NOMO-1 treated with dmso at 0.1 percent for 144 hours (cell line): ENCODE measurements at regions not wholly inside any gene's neighbourhood (a gene's known extent, or its start where the extent isn't known, plus 50 kb on each side); places are given as distances from the start of the nearest gene placed in this dataset.

ENCODE experiments used
- DNase-seq: peaks from one replicate; lab custom pipeline; 2025; ENCODE audit not compliant: unreplicated experiment; lab: John Stamatoyannopoulos, UW

DNA sequence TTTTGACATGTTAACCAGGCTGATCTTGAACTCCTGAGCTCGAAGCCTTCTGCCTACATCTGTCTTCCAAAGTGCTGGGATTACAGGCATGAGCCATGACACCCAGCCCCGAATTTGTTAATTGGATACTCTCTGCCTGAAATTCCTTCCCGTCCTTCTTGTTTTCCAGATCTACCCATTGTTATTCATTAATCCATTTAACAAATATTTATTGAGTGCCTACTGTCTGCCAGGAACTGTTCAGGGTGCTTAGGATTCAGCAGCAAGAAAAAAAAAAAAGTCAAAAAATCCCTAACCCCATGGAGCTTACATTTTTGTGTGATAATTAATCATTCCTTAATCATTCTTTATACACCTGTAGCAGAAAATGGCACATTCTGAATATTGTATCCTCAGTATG is 206.8 kb upstream of the FOXD3 start:
- no peak for DNase-seq

DNA sequence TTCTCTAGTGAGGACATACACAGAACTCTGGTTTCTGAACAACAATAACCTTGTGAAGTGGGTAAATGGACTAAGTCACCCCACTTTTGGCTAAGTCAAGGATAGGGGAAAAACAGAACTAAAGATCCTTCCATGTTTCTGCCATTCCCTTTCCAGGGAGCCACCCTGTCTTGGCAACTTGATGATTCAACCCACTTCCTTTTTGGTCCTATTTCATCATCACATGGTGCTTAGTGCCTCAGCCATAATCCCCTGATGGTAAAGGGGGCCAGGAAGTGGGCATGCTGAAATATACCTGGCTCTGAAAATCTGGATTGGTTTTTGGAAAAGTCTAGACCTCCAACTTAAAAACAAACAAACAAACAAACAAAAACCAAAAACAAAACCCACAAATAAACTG is 206.4 kb upstream of the FOXD3 start:
- DNase-seq = no peak

GRCh38 chr1:63119575-63120155 is 202.7 kb upstream of the FOXD3 start:
- no peak for DNase-seq

- DNase-seq = no peak
Observed at GRCh38 chr1:63122079-63122478, 200.3 kb upstream of the FOXD3 start.

GRCh38 chr1:63124666-63125191 is 197.6 kb upstream of the FOXD3 start:
- peak; percentile 11 for DNase-seq

DNA sequence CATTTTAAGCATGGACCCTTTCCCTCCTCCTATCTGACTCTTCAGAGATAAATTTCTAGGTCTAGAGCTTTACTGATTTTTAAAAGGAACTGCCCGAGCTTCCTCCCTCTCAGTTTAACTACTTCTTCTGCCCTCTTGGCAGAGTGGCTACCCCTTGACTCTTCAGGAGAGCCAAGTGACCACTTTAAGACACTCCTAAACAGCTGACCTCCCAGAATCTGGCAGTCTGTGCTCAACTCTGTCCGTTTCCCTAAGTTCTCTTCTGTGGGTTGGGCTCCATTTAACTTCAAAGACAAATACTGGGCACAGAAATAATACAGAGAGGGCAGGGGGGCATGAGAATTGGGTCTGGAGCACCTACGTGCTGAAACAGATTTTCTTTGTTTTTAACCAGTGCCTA is 196.3 kb upstream of the FOXD3 start:
- no peak for DNase-seq

DNA sequence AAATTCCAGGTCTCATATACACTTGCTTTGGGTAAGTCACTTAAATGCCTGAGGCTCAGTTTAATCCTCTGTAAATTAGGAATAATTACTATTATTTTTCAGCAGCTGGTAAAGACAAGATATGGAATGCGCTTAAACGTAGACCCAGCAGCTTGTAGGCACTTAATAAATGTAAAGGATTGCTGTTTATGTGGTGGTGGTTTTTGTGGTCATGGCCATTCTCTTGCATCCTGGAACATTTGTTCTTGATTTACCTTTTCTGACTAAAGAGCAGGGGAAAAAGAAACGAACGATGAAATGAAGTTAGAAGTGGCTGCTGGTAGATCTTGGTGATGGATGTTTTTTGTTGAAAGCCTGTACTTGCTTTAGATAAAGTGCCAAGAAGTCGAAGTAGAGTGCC is 195.0 kb upstream of the FOXD3 start:
- DNase-seq = no peak

DNA sequence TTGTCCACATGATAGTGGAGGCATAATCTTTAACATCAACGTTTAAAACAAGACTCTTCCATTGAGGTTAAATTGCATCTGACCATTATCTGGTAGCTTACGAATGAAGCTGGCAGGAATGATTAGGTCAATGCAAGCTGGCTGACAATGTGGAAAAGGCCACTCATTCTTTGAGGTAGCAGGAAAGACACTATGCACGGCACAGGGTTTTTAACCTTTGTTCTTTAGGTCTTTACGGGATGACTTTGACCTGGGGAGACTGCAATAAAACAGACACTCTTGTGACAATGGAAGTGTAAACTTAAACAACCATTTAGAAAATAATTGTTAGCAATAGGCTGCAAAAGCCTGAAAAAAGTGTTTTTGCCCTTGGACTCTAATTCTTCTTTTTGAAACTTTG is 193.8 kb upstream of the FOXD3 start:
- no peak for DNase-seq

GRCh38 chr1:63129184-63129583 is 193.2 kb upstream of the FOXD3 start:
- DNase-seq = no peak

DNA sequence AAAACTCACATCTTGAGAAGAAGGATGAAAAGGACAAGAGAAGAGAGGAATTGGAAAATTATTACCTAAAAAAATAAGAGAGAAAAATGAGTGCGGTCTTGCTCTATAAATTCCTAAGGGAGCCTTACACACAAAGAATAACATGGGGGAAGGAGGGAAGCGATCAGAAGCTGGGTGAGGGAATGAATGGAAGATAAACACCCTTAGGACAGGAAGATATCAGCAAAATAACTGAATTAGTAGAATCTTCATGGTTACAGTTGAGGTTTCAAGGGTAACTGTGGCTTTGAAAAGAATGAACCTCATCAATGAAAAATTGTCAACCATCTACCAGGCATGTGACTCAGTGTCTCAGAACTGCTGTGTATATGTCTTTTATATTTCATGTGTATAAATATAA is 192.5 kb upstream of the FOXD3 start:
- DNase-seq = no peak

DNA sequence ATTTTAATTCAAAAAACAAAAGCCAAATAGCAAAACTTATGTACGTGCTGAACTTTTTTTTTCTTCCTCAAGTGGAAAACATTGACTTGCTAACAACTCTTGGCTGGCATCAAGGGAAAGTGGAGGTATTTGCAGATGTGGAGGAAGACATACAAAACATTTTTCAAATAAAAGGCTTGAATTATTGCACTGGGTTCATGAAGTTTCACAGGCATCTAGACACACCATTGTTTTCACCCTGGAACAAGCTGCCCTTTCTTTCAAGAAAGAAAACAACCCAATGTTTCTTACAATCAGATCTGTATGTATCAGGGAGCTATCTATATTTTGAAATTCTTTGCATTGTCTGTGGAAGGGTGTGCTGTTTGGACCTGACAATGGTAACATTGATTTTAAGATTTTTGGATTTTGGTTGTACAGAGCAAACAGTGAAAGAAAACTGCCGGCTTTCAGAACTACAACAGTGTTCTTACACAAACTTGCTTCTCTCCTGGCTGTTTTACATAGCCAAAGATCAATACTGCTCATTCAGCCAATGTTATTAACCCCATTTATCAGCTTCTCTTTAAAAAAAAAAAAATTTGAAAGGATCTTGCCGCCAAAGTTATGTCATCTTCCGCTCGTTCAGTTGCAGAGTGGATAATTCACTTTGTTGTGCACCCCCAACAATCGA is 187.7 kb upstream of the FOXD3 start:
- no peak for DNase-seq

DNA sequence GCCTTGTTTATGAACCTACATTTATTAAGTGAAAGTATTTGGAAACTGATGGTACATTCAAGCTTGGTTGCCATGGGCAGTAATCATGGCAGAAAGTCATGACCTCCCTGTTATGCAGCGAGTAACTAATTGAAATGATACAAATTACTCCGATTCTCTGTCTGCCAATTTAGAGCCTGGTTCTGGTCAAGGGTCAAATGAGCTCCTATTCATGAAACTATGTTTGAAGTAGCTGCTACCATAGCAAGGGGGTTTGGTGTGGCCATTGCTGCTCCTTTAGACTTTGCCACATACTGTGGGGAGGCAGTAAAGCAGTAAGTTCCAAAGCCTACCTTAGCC is 187.2 kb upstream of the FOXD3 start:
- DNase-seq = no peak

DNA sequence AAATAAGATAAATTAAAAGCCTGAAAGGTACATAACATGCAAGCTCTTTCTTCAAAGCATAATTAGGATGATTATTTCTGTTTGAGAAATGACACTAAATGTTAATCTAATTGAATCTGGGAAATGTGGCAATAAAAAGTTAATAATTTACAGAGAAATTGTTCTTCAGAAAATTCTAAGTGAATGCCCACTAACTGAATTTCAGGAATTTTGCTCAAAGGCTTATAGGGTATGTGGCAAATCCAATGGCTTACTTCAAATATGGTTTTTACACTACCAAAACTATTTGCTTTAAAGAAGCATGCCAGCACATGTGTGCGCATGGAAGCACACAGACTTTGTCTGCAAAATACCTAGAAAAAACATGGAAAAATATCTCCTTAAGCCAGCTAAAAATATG is 186.6 kb upstream of the FOXD3 start:
- DNase-seq = no peak

GRCh38 chr1:63142001-63142400 is 180.4 kb upstream of the FOXD3 start:
- DNase-seq = no peak

DNA sequence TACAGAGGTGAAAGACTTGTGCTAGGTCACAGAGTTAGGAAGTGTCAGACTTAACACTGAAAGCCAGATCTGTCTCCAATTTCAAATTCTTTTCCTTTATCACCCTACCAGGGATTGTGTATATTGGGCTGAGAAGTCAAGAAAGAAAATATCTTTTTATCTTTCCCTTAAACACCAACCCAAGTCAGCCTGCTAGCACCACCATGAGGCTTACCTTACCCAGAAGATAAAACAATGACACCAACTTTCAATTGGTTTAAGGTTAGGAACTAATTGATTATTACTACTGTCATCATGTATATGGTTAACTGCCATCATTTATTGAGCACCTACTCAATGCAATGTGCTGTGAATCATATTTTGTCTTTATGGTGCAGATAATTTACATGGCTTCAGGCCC is 178.9 kb upstream of the FOXD3 start:
- DNase-seq = no peak

- no peak for DNase-seq
Observed at GRCh38 chr1:63147783-63148182, 174.6 kb upstream of the FOXD3 start.

GRCh38 chr1:63148825-63149645 is 173.3 kb upstream of the FOXD3 start:
- DNase-seq = no peak

GRCh38 chr1:63152572-63152971 is 169.8 kb upstream of the FOXD3 start:
- DNase-seq = no peak

DNA sequence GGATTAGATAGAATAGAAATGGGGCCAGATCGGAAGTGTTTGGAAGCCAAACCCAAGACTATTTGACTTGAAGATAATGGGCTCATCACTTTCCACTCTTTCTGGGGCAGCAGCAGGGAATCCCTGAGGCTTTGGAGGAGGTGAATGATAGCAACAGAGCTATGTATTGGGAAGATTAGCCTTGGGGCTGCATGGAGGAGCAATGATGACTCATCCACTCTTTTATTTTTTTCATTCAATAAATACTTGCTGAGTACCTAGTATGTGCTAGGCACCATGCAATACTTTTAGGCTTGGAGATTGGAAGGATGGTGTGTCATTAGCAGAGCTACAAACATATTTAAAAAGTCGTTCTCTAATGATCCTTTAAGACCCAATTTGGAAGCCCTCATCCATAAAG is 166.9 kb upstream of the FOXD3 start:
- DNase-seq = no peak

DNA sequence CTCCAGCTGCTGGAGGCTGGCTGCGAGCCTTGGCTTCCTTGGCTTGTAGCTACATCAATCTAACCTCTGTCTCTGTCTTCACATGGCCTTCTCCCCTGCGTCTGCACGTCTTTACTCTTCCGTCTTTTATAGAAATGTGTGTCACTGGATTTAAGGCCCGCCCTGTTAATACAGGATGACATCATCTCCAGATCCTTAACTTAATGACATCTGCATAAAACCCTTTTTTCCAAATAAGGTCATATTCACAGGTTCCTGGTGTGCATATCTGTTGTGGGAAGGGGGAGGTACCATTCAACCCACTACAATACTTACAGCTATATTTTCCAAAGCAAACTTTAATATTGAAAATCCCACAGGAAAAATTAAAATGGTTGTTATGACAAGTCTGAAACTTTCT is 165.3 kb upstream of the FOXD3 start:
- no peak for DNase-seq

DNA sequence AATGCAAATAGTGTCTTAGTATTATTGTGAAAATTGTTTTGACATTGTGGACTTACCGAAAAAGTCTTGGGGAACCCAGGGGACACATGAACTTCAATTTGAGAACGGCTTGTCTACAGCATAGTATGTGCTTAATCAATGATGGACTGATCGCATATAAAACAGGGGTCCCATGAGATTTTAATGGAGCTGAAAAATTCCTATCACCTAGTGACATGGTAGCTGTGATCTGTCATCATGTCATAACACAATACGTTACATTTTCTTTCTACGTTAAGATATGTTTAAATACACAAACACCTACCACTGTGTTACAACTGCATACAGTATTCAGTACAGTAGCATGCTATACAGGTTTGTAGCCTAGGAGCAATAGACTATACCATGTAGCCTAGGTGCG is 153.3 kb upstream of the FOXD3 start:
- DNase-seq = no peak

DNA sequence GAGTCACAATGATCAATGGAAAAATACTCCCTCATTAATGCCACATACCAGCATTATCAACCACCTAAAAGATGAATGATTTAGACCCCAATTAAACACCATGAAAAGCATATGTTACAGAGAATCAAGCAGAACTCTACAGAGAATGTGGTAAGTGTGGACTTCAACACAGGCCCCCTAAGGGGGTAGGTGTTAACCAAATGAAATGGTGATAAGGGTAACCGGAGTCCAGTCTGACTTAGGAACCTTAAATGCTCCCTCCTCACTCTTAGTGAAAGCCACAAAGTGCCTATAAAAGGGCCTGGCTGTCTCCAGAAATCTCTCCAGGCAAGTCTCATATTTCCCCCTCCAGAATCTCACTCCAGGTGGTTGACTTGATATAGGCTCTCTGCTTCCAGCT is 149.2 kb upstream of the FOXD3 start:
- DNase-seq = no peak
